BLaER1 (cell line): ENCODE measurements at regions not wholly inside any gene's neighbourhood (a gene's known extent, or its start where the extent isn't known, plus 50 kb on each side); places are given as distances from the start of the nearest gene placed in this dataset.

Experiments used
- H3K27ac ChIP-seq: shearing (Covaris generic); formaldehyde crosslinking; 2 replicates; pipeline ENCODE4 v1.8.1; 2022
- H3K27me3 ChIP-seq: shearing (Covaris generic); formaldehyde crosslinking; 2 replicates; pipeline ENCODE4 v1.8.1; 2022
- H3K36me3 ChIP-seq: shearing (Covaris generic); formaldehyde crosslinking; 2 replicates; pipeline ENCODE4 v1.8.1; 2022
- H3K4me1 ChIP-seq: shearing (Covaris generic); formaldehyde crosslinking; 2 replicates; pipeline ENCODE4 v1.8.1; 2022
- H3K4me2 ChIP-seq: shearing (Covaris generic); formaldehyde crosslinking; 2 replicates; pipeline ENCODE4 v1.8.1; 2022
- H3K4me3 ChIP-seq: shearing (Covaris generic); formaldehyde crosslinking; 2 replicates; pipeline ENCODE4 v1.8.1; 2022
- H3K9ac ChIP-seq: shearing (Covaris generic); formaldehyde crosslinking; 2 replicates; pipeline ENCODE4 v1.8.1; 2022
- H3K9me3 ChIP-seq: shearing (Covaris generic); formaldehyde crosslinking; 2 replicates; pipeline ENCODE4 v1.8.1; 2022
- H4K20me1 ChIP-seq: shearing (Covaris generic); formaldehyde crosslinking; 2 replicates; pipeline ENCODE4 v1.8.1; 2022
- Cebpa-rat ChIP-seq: shearing (Covaris generic); IDR thresholded peaks from 2 replicates; pipeline ENCODE4 v1.8.1; 2022

- no peaks in the 10 kb centered on the region for H3K9me3 ChIP-seq
- TF ChIP-seq Cebpa-rat: no peak
- no peak overlapping the region for H3K4me3 ChIP-seq
- H4K20me1 ChIP-seq: no peaks in the 10 kb centered on the region
- no peaks in the 10 kb centered on the region for H3K4me1 ChIP-seq
- H3K27me3 ChIP-seq: no peaks in the 10 kb centered on the region
- H3K9ac ChIP-seq: no peak overlapping the region
- H3K4me2 ChIP-seq: no peak overlapping the region
- no peaks in the 10 kb centered on the region for H3K36me3 ChIP-seq
- no peak overlapping the region for H3K27ac ChIP-seq
These were observed 723.2 kb upstream of the CXADR start for GRCh38 chr21:16789636-16790035.

- no peak overlapping the region for H3K4me2 ChIP-seq
- no peaks in the 10 kb centered on the region for H3K4me1 ChIP-seq
- H3K9me3 ChIP-seq: no peaks in the 10 kb centered on the region
- no peaks in the 10 kb centered on the region for H3K36me3 ChIP-seq
- H3K27me3 ChIP-seq: no peaks in the 10 kb centered on the region
- no peaks in the 10 kb centered on the region for H4K20me1 ChIP-seq
- no peak overlapping the region for H3K27ac ChIP-seq
- H3K4me3 ChIP-seq: no peak overlapping the region
- H3K9ac ChIP-seq: no peak overlapping the region
- TF ChIP-seq Cebpa-rat: no peak
These were observed 720.7 kb upstream of the CXADR start for GRCh38 chr21:16792101-16792500.

GRCh38 chr21:16794950-16795349 lies 717.9 kb upstream of the CXADR start:
- no peaks in the 10 kb centered on the region for H3K9me3 ChIP-seq
- TF ChIP-seq Cebpa-rat: no peak
- H3K4me2 ChIP-seq: no peak overlapping the region
- H3K4me3 ChIP-seq: no peak overlapping the region
- no peak overlapping the region for H3K9ac ChIP-seq
- H3K36me3 ChIP-seq: no peaks in the 10 kb centered on the region
- H4K20me1 ChIP-seq: no peaks in the 10 kb centered on the region
- H3K27ac ChIP-seq: no peak overlapping the region
- H3K4me1 ChIP-seq: no peaks in the 10 kb centered on the region
- no peaks in the 10 kb centered on the region for H3K27me3 ChIP-seq

- Histone ChIP-seq H3K9ac (no peak overlapping the region), H3K27ac (no peak overlapping the region), H3K4me2 (no peak overlapping the region), H3K9me3 (no peaks in the 10 kb centered on the region), H3K4me3 (no peak overlapping the region), H3K27me3 (no peaks in the 10 kb centered on the region), H3K36me3 (no peaks in the 10 kb centered on the region), H3K4me1 (no peaks in the 10 kb centered on the region), H4K20me1 (no peaks in the 10 kb centered on the region)
- no peak for TF ChIP-seq Cebpa-rat
These were observed 716.1 kb upstream of the CXADR start for GRCh38 chr21:16796776-16797175.

- Histone ChIP-seq H3K4me2 (no peak overlapping the region), H3K4me3 (no peak overlapping the region), H3K36me3 (no peaks in the 10 kb centered on the region), H3K27me3 (no peaks in the 10 kb centered on the region), H3K9ac (no peak overlapping the region), H3K9me3 (no peaks in the 10 kb centered on the region), H4K20me1 (no peaks in the 10 kb centered on the region), H3K4me1 (no peaks in the 10 kb centered on the region), H3K27ac (no peak overlapping the region)
- no peak for TF ChIP-seq Cebpa-rat
These were observed 715.3 kb upstream of the CXADR start for GRCh38 chr21:16797540-16797939.

GRCh38 chr21:16797966-16798365 lies 714.9 kb upstream of the CXADR start:
- Histone ChIP-seq H3K9me3 (no peaks in the 10 kb centered on the region), H3K27ac (no peak overlapping the region), H3K36me3 (no peaks in the 10 kb centered on the region)

GRCh38 chr21:16800536-16801275 lies 712.1 kb upstream of the CXADR start:
- Histone ChIP-seq H4K20me1 (no peaks in the 10 kb centered on the region), H3K4me3 (no peak overlapping the region), H3K9me3 (0 out of 2 replicates have a peak, but pooled peaks cover 6% of the 10 kb centered on the region), H3K36me3 (no peaks in the 10 kb centered on the region), H3K4me1 (no peaks in the 10 kb centered on the region), H3K9ac (no peak overlapping the region), H3K27me3 (no peaks in the 10 kb centered on the region), H3K4me2 (no peak overlapping the region), H3K27ac (no peak overlapping the region)
- no peak for TF ChIP-seq Cebpa-rat

More at GRCh38 chr21:16797966-16798365, 714.9 kb upstream of the CXADR start:
- H3K4me1 ChIP-seq: no peaks in the 10 kb centered on the region
- TF ChIP-seq Cebpa-rat: no peak
- no peaks in the 10 kb centered on the region for H3K27me3 ChIP-seq
- H3K4me2 ChIP-seq: no peak overlapping the region
- H3K9ac ChIP-seq: no peak overlapping the region
- no peaks in the 10 kb centered on the region for H4K20me1 ChIP-seq
- H3K4me3 ChIP-seq: no peak overlapping the region

GRCh38 chr21:16811011-16811410 lies 701.8 kb upstream of the CXADR start:
- Histone ChIP-seq H3K27me3 (no peaks in the 10 kb centered on the region), H3K9me3 (no peaks in the 10 kb centered on the region), H3K9ac (no peak overlapping the region), H3K4me3 (no peak overlapping the region), H3K4me1 (no peaks in the 10 kb centered on the region), H3K36me3 (no peaks in the 10 kb centered on the region), H3K4me2 (no peak overlapping the region), H4K20me1 (no peaks in the 10 kb centered on the region), H3K27ac (no peak overlapping the region)
- TF ChIP-seq Cebpa-rat: no peak

- TF ChIP-seq Cebpa-rat: no peak
- H3K27ac ChIP-seq: no peak overlapping the region
- H3K9ac ChIP-seq: no peak overlapping the region
- H3K4me2 ChIP-seq: no peak overlapping the region
- H3K4me1 ChIP-seq: no peaks in the 10 kb centered on the region
- H3K9me3 ChIP-seq: no peaks in the 10 kb centered on the region
- H3K27me3 ChIP-seq: no peaks in the 10 kb centered on the region
- no peaks in the 10 kb centered on the region for H3K36me3 ChIP-seq
- H4K20me1 ChIP-seq: no peaks in the 10 kb centered on the region
- H3K4me3 ChIP-seq: no peak overlapping the region
These were observed 700.9 kb upstream of the CXADR start for GRCh38 chr21:16811970-16812369.

GRCh38 chr21:16815243-16815642 lies 697.6 kb upstream of the CXADR start:
- Histone ChIP-seq H3K27ac (no peak overlapping the region), H3K9me3 (no peaks in the 10 kb centered on the region), H3K4me3 (no peak overlapping the region), H3K9ac (no peak overlapping the region), H3K27me3 (no peaks in the 10 kb centered on the region), H3K4me1 (no peaks in the 10 kb centered on the region), H3K4me2 (no peak overlapping the region), H3K36me3 (no peaks in the 10 kb centered on the region), H4K20me1 (no peaks in the 10 kb centered on the region)
- TF ChIP-seq Cebpa-rat: no peak

GRCh38 chr21:16821588-16821987 lies 691.3 kb upstream of the CXADR start:
- Histone ChIP-seq H3K9me3 (no peaks in the 10 kb centered on the region), H3K27me3 (no peaks in the 10 kb centered on the region), H3K27ac (no peak overlapping the region), H3K4me2 (no peak overlapping the region), H3K4me1 (no peaks in the 10 kb centered on the region), H3K36me3 (no peaks in the 10 kb centered on the region), H3K9ac (no peak overlapping the region), H4K20me1 (no peaks in the 10 kb centered on the region), H3K4me3 (no peak overlapping the region)
- TF ChIP-seq Cebpa-rat: no peak
